ENCODE measurements at regions not wholly inside any gene's neighbourhood (a gene's known extent, or its start where the extent isn't known, plus 50 kb on each side); places are given as distances from the start of the nearest gene placed in this dataset.

DNA sequence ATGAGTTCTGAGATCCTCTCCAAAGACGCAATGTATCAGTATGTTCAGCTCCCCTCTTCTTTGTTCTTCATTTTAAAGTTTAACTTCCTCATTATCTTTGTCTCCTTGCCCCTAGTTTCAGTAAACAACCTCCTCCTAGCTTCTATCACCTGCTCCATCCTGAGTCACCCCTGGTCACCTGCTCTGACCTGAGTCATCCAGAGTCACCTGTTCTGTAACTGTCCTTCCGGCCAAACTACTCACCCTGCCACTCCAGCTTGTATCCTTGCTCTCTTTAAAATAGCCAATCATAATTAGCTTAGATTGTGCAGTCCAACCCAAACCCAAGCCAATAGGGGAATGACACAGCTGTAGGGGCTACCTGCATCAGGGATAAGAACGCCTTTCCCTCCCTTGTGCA lies 332.0 kb downstream of the OLFM3 start:
- H3K9me3 Mint-ChIP-seq: peaks cover 10 to 54% (median 29%) of the 10 kb centered on the region in 9 donors
- peaks cover 0 to 14% (median 0%) of the 10 kb centered on the region in 3 donors for H3K36me3 Mint-ChIP-seq
- H3K27me3 Mint-ChIP-seq: no peaks in the 10 kb centered on the region
- ATAC-seq (no peak), DNase-seq (no peak)
- no peak overlapping the region for H3K27ac Mint-ChIP-seq
- no peaks in the 10 kb centered on the region for H3K4me1 Mint-ChIP-seq
- H3K4me3 Mint-ChIP-seq: no peak overlapping the region
- POLR2A ChIA-PET: no interaction called here

GRCh38 chr1:101667761-101668160 lies 329.0 kb downstream of the OLFM3 start:
- POLR2A ChIA-PET: no interaction called here
- H3K9me3 Mint-ChIP-seq: peaks cover 0 to 33% (median 13%) of the 10 kb centered on the region in 9 donors
- no peaks in the 10 kb centered on the region for H3K4me1 Mint-ChIP-seq
- ATAC-seq: no peak
- no peak overlapping the region for H3K27ac Mint-ChIP-seq
- no peak for DNase-seq
- peaks cover 0 to 8% (median 0%) of the 10 kb centered on the region in 3 donors for H3K36me3 Mint-ChIP-seq
- H3K4me3 Mint-ChIP-seq: no peak overlapping the region
- H3K27me3 Mint-ChIP-seq: no peaks in the 10 kb centered on the region

- POLR2A ChIA-PET: no interaction called here
- Mint-ChIP-seq H3K27ac (no peak overlapping the region), H3K4me3 (no peak overlapping the region), H3K9me3 (no peaks in the 10 kb centered on the region), H3K36me3 (no peaks in the 10 kb centered on the region), H3K27me3 (peaks cover 0 to 8% (median 0%) of the 10 kb centered on the region in 5 donors), H3K4me1 (no peaks in the 10 kb centered on the region)
- DNase-seq (no peak), ATAC-seq (no peak)
Observed at GRCh38 chr1:101683136-101683535, 313.6 kb downstream of the OLFM3 start.

GRCh38 chr1:101683561-101683960 lies 313.2 kb downstream of the OLFM3 start:
- H3K27me3 Mint-ChIP-seq: peaks cover 0 to 8% (median 0%) of the 10 kb centered on the region in 5 donors
- ATAC-seq: no peak
- no peaks in the 10 kb centered on the region for H3K9me3 Mint-ChIP-seq
- no peaks in the 10 kb centered on the region for H3K4me1 Mint-ChIP-seq
- no peak overlapping the region for H3K27ac Mint-ChIP-seq
- no peaks in the 10 kb centered on the region for H3K36me3 Mint-ChIP-seq
- POLR2A ChIA-PET: no interaction called here
- no peak for DNase-seq
- no peak overlapping the region for H3K4me3 Mint-ChIP-seq

DNA sequence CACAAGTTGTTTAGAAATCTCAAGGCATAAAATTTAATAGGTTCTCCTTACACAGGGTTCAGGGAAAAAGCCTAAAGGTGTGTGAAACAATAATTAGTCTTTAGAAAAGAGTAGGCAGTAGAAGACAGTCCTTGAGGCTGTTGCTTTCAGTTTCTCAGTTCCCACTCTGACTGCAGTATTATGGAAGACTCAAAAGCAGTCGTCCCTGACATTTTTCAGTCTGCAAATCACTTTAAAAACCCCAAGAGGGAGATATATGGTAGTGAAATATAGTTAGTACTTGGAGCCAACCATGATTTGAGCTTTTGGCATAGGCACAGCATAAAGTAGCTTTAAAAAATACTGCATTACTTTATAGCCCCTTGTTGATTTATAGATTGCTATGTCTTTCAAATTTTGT lies 299.7 kb downstream of the OLFM3 start:
- Mint-ChIP-seq H3K27me3 (peaks cover 4 to 28% (median 12%) of the 10 kb centered on the region in 5 donors), H3K36me3 (no peaks in the 10 kb centered on the region), H3K4me1 (no peaks in the 10 kb centered on the region), H3K4me3 (no peak overlapping the region), H3K9me3 (peaks cover 0 to 2% (median 0%) of the 10 kb centered on the region in 9 donors), H3K27ac (no peak overlapping the region)
- POLR2A ChIA-PET: no interaction called here
- no peak for DNase-seq
- no peak for ATAC-seq

GRCh38 chr1:101698681-101699080 lies 298.0 kb downstream of the OLFM3 start:
- Mint-ChIP-seq H3K4me3 (no peak overlapping the region), H3K9me3 (peaks cover 0 to 1% (median 0%) of the 10 kb centered on the region in 9 donors), H3K27ac (no peak overlapping the region), H3K4me1 (no peaks in the 10 kb centered on the region), H3K36me3 (no peaks in the 10 kb centered on the region), H3K27me3 (peaks cover 4 to 32% (median 12%) of the 10 kb centered on the region in 5 donors)
- POLR2A ChIA-PET: no interaction called here
- no peak for ATAC-seq
- DNase-seq: no peak

- no peak for DNase-seq
- POLR2A ChIA-PET: no interaction called here
- Mint-ChIP-seq H3K27me3 (peaks cover 0 to 14% (median 3%) of the 10 kb centered on the region in 5 donors), H3K9me3 (no peaks in the 10 kb centered on the region), H3K27ac (no peak overlapping the region), H3K4me3 (no peak overlapping the region), H3K36me3 (no peaks in the 10 kb centered on the region), H3K4me1 (no peaks in the 10 kb centered on the region)
- no peak for ATAC-seq
Observed at GRCh38 chr1:101704895-101705294, 291.8 kb downstream of the OLFM3 start.

DNA sequence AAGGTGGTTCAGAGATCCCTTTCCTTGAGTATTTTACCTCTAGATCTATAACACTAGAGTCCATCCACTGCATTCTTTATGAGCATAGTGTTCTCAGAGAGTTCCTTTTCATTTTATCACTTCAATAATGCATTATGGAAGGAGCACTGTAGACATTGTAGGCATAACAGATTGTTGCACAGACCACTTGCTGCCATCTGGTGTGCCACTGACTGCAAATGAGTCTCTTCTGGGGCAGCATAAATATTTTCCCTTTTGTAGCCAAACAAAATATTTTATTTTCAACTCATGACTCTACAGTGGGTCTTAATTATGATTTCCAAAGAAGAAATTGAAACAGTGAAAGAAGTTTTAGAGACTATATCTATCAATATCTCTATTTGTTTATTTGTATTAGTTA lies 290.4 kb downstream of the OLFM3 start:
- Mint-ChIP-seq H3K9me3 (no peaks in the 10 kb centered on the region), H3K27me3 (peaks cover 1 to 10% (median 2%) of the 10 kb centered on the region in 5 donors), H3K4me3 (no peak overlapping the region), H3K4me1 (no peaks in the 10 kb centered on the region), H3K27ac (no peak overlapping the region), H3K36me3 (no peaks in the 10 kb centered on the region)
- DNase-seq (no peak), ATAC-seq (no peak)
- POLR2A ChIA-PET: no interaction called here

DNA sequence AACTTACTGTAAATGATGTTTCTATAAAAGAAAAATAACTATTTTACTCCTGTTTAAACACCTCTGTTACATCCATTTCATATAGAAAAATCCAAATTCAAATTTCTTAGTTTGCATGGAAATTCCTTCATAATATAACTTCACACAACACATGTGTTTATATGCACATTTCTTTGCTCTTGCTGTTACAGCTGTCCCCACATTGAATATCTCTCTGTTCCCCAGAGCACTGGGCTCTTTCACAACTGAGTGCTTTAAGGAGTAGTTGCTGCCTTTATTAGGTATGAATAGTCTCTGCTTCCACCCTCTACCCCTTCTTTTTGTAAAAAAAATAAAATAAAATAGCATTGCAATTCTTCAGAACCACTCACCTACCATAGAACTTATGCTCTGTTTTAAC lies 287.0 kb downstream of the OLFM3 start:
- Mint-ChIP-seq H3K27me3 (peaks cover 3 to 9% (median 7%) of the 10 kb centered on the region in 5 donors), H3K27ac (no peak overlapping the region), H3K36me3 (no peaks in the 10 kb centered on the region), H3K4me3 (no peak overlapping the region), H3K4me1 (no peaks in the 10 kb centered on the region), H3K9me3 (no peaks in the 10 kb centered on the region)
- DNase-seq (no peak), ATAC-seq (no peak)
- POLR2A ChIA-PET: no interaction called here

GRCh38 chr1:101713760-101714159 lies 283.0 kb downstream of the OLFM3 start:
- H3K27ac Mint-ChIP-seq: no peak overlapping the region
- POLR2A ChIA-PET: no interaction called here
- H3K27me3 Mint-ChIP-seq: peaks cover 5 to 9% (median 7%) of the 10 kb centered on the region in 5 donors
- H3K9me3 Mint-ChIP-seq: peaks cover 0 to 2% (median 0%) of the 10 kb centered on the region in 9 donors
- ATAC-seq (no peak), DNase-seq (no peak)
- no peaks in the 10 kb centered on the region for H3K36me3 Mint-ChIP-seq
- H3K4me1 Mint-ChIP-seq: no peaks in the 10 kb centered on the region
- no peak overlapping the region for H3K4me3 Mint-ChIP-seq

DNA sequence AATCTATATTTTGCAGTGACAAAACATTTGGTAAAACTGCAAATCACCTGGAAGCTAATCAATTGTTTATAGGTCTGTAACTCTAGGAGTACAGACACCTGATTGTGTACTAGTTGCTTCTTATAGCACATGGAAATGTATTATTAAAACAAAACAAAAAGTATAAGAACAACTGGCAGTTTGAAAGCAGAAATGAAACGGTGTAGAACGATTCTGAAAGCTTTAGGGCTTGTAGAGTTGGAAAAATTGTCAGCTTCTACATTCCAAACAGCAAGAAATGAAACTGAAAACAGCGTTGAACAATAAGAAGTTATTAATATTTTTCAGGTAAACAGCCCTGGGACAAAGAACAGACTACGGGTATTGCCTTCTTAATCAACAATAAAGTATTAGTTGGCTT lies 273.3 kb downstream of the OLFM3 start:
- POLR2A ChIA-PET: no interaction called here
- no peak for DNase-seq
- H3K36me3 Mint-ChIP-seq: no peaks in the 10 kb centered on the region
- H3K27ac Mint-ChIP-seq: no peak overlapping the region
- peaks cover 0 to 4% (median 0%) of the 10 kb centered on the region in 9 donors for H3K9me3 Mint-ChIP-seq
- peaks cover 0 to 12% (median 3%) of the 10 kb centered on the region in 5 donors for H3K27me3 Mint-ChIP-seq
- no peaks in the 10 kb centered on the region for H3K4me1 Mint-ChIP-seq
- H3K4me3 Mint-ChIP-seq: no peak overlapping the region
- ATAC-seq: no peak

DNA sequence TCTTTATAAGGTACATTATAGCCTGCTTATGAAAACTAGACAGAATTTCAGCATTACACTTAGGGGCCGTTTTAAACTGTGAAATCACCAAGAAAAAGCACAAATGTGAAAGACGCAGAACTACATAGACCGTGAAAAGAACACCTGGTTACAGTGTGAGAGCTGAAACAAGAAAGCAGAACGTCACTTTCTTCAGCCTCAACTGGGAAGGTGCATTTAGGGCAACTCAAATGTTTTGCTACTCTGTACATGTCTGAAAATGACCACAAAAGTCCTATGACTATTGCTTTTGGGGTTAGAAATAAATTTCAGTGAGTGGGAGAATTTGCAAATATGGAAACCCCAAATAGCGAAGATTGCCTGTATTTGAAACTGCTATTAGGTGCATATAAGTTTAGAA lies 268.7 kb downstream of the OLFM3 start:
- Mint-ChIP-seq H3K9me3 (peaks cover 0 to 4% (median 0%) of the 10 kb centered on the region in 9 donors), H3K27me3 (peaks cover 0 to 10% (median 1%) of the 10 kb centered on the region in 5 donors), H3K36me3 (no peaks in the 10 kb centered on the region), H3K4me3 (no peak overlapping the region), H3K27ac (no peak overlapping the region), H3K4me1 (no peaks in the 10 kb centered on the region)
- no peak for ATAC-seq
- no peak for DNase-seq
- POLR2A ChIA-PET: no interaction called here

DNA sequence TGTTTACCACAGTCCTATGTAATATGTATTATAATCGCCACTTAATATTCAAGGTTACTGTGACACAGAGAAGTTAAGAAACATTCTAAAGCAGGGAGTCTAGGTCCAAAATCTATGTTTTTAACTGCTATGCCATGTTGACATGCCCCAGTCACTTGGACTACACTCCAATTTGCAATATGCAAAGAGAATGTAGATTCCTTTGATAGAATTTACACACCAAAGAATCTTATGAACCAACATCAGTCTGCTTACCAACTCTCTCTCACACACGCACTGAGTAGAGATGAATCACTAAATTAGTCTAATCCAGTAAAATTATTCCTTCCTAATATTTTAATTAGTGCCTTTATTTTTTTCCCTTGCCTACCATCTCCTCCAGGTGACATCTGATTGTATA lies 266.2 kb downstream of the OLFM3 start:
- no peaks in the 10 kb centered on the region for H3K4me1 Mint-ChIP-seq
- no peaks in the 10 kb centered on the region for H3K9me3 Mint-ChIP-seq
- POLR2A ChIA-PET: no interaction called here
- DNase-seq (no peak), ATAC-seq (no peak)
- no peaks in the 10 kb centered on the region for H3K36me3 Mint-ChIP-seq
- H3K4me3 Mint-ChIP-seq: no peak overlapping the region
- no peak overlapping the region for H3K27ac Mint-ChIP-seq
- peaks cover 0 to 8% (median 3%) of the 10 kb centered on the region in 5 donors for H3K27me3 Mint-ChIP-seq

GRCh38 chr1:101732261-101732660 lies 264.5 kb downstream of the OLFM3 start:
- H3K9me3 Mint-ChIP-seq: no peaks in the 10 kb centered on the region
- peaks cover 0 to 8% (median 3%) of the 10 kb centered on the region in 5 donors for H3K27me3 Mint-ChIP-seq
- POLR2A ChIA-PET: no interaction called here
- no peak for ATAC-seq
- H3K4me3 Mint-ChIP-seq: no peak overlapping the region
- H3K27ac Mint-ChIP-seq: no peak overlapping the region
- no peak for DNase-seq
- H3K36me3 Mint-ChIP-seq: no peaks in the 10 kb centered on the region
- no peaks in the 10 kb centered on the region for H3K4me1 Mint-ChIP-seq

Measured in naive thymus-derived CD8-positive, alpha-beta T cell (primary cell).